RWPE1 (cell line): ENCODE measurements at regions not wholly inside any gene's neighbourhood (a gene's known extent, or its start where the extent isn't known, plus 50 kb on each side); places are given as distances from the start of the nearest gene placed in this dataset.

ENCODE experiments used
- CTCF ChIA-PET: fragments of 350-600 bp; sonication (Branson Sonifier 250); formaldehyde crosslinking; extraction: SDS; loops from one replicate; lab custom pipeline; 2021; lab: Yijun Ruan, JAX
- POLR2A ChIA-PET: fragments of 400-600 bp; formaldehyde crosslinking; extraction: SDS; loops from one replicate; lab custom pipeline; 2020; ENCODE audit warnings: antibody characterized with exemption; ENCODE audit not compliant: low non-redundant PET; lab: Yijun Ruan, JAX
- DNase-seq: peaks from one replicate; pipeline ENCODE4 v3.0.0; 2012; ENCODE audit warnings: low spot score
- H3K27ac ChIP-seq: fragments of 450-650 bp; 2 replicates; pipeline ENCODE4 v1.5.1; 2017
- CTCF ChIP-seq: fragments of 450-650 bp; conservative IDR thresholded peaks from 2 replicates; pipeline ENCODE4 v1.5.1; 2017; ENCODE audit warnings: low read depth, mild to moderate bottlenecking

DNA sequence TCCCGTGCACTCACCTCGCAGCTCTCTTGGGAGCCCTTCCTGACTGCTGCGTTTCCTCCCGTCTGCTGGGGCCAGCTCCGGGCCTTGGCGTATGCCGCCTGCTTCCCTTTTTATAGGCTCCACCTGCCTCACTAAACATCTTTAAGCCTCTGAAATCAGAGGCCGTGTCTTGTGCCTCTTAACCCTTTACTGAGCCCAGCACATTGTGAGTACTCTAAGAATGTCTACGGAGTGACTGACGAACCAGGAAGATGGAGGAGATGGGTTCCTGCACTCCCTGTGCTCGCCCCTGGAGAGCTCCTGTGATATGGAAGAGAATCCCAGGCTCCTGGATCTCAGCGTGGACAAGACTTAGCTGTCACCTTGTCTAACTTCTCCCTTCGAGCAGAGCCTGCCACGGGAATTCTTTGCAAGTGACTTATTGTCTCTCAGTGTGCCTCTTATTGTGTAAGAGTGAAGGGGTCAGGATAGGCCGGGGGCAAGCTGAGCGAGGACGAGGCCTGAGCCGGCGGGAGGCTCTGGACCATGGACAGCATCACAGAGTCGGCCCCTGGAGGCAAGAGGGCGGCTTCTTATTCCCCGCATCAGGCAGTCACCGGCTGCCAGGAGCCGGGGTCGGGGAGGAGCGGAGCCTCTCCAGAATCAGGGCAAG is 70.9 kb upstream of the CCDC167 start:
- ChIA-PET POLR2A (no interaction called here), CTCF (interaction anchor here (0.6 kb wide), 1 partner anchor 181 kb away, joined by 4 read pairs; no protein-coding TSS in a partner anchor)
- no peak for TF ChIP-seq CTCF
- no peak overlapping the region for H3K27ac ChIP-seq
- no peak for DNase-seq

GRCh38 chr6:37569743-37570481 is 70.2 kb upstream of the CCDC167 start:
- no peak for TF ChIP-seq CTCF
- POLR2A ChIA-PET = interaction anchor here (0.5 kb wide), 1 partner anchor 954 kb away, joined by 4 read pairs; no protein-coding TSS in a partner anchor
- no peak for DNase-seq
- no peak overlapping the region for H3K27ac ChIP-seq
- CTCF ChIA-PET = interaction anchor here (0.6 kb wide), 1 partner anchor 181 kb away, joined by 4 read pairs; no protein-coding TSS in a partner anchor

DNA sequence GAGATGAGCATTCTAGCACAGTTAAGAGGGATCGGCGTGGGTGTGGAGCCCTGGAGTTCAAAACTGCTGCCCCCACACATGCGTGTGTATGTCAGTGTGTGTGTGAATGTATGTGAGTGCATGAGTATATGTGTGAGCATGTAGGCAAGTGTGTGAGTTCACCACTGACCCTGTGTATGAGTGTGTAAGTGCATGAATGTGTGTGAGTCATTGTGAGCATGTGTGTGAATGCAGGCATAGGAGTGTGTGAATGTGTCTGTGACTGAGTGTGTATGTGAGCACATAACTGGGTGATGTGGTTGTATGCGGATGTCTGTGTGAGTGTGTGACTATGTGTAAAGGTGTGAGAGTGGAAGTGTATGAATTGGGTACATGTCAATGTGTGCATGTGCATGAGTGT is 69.6 kb upstream of the CCDC167 start:
- DNase-seq = no peak
- no peak for TF ChIP-seq CTCF
- CTCF ChIA-PET = interaction anchor here (0.8 kb wide), 1 partner anchor 58 kb away, joined by 3 read pairs; no protein-coding TSS in a partner anchor
- POLR2A ChIA-PET = no interaction called here
- H3K27ac ChIP-seq = no peak overlapping the region

- no peak overlapping the region for H3K27ac ChIP-seq
- TF ChIP-seq CTCF = no peak
- ChIA-PET CTCF (interaction anchor here (0.6 to 1.2 kb wide), 4 partner anchors 19 to 73 kb away, joined by 3 to 4 read pairs (median 4); no protein-coding TSS in a partner anchor), POLR2A (no interaction called here)
- no peak for DNase-seq
Measured at GRCh38 chr6:37566950-37567349, 67.3 kb upstream of the CCDC167 start.

DNA sequence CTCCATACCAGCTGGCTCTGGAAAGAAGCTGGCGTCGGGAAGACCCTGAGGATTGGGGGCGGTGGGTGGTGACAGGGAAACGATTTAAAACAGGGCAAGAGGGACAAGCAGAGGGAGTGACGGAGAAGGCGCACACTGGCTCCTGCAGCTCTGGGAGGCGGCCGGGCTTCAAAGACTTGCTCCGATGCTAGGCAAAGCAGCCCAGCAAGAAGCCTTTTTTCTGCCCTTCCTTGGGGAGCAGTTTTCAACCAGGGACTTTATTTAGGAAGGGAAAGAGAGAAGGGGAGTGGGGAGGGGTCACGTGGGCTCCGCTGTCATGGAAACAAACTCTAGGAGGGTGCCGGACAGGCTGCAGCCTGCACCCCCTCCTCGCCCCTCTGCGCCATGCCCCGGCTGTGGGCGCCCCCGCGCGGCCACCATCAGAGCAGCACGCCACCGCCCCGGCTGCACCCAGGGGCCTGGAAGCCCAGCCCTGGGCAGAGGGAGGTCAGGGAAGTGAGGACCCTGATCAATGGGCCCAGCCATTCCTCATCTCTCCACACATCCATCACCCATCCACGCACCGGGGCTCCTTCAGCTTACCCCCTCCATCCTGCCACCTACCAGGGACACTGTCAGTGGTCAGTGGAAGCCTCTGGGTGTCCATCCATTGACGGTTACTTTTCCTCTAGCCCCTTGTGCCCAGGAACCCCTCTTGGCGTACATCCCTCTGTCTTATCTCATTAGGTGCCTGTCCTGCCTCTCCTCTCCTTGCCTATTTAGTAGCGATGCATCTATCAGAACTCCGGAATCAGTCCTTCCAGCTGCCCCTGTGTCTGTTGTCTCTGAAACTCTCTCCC is 66.6 kb upstream of the CCDC167 start:
- TF ChIP-seq CTCF = peak; percentile 88
- POLR2A ChIA-PET = no interaction called here
- H3K27ac ChIP-seq = no peak overlapping the region
- peak; percentile 64 for DNase-seq
- CTCF ChIA-PET = interaction anchor here (0.6 to 1.5 kb wide), 14 partner anchors 14 to 184 kb away, joined by 3 to 10 read pairs (median 4); no protein-coding TSS in a partner anchor
